Neural progenitor cell (in vitro differentiated cells): ENCODE measurements at regions not wholly inside any gene's neighbourhood (a gene's known extent, or its start where the extent isn't known, plus 50 kb on each side); places are given as distances from the start of the nearest gene placed in this dataset.
"Not testable (repeated sequence)": the region's sequence is repeated elsewhere in the genome, so short reads cannot be mapped to it uniquely, and the experiment has no call there.

Experiments
- CTCF ChIP-seq: fragments of 200-600 bp; sonication (generic); IDR thresholded peaks from 2 replicates; pipeline ENCODE4 v1.5.1; 2017; ENCODE audit warnings: antibody characterized with exemption, mild to moderate bottlenecking
- EZH2 ChIP-seq: fragments of 200-600 bp; sonication (generic); IDR thresholded peaks from 2 replicates; pipeline ENCODE4 v1.6.1; 2017; ENCODE audit warnings: antibody characterized with exemption, mild to moderate bottlenecking, moderate library complexity
- EZH2phosphoT487 ChIP-seq: fragments of 200-600 bp; sonication (generic); IDR thresholded peaks from 2 replicates; pipeline ENCODE4 v1.6.1; 2017; ENCODE audit warnings: antibody characterized with exemption

DNA sequence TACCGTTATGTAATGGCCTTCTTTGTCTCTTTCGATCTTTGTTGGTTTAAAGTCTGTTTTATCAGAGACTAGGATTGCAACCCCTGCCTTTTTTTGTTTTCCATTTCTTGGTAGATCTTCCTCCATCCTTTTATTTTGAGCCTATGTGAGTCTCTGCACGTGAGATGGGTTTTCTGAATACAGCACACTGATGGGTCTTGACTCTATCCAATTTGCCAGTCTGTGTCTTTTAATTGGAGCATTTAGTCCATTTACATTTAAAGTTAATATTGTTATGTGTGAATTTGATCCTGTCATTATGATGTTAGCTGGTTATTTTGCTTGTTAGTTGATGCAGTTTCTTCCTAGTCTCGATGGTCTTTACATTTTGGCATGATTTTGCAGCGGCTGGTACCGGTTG, 69.9 kb downstream of the ADCYAP1 start:
- not testable (repeated sequence) for TF ChIP-seq EZH2phosphoT487, CTCF, EZH2
